ENCODE measurements at regions not wholly inside any gene's neighbourhood (a gene's known extent, or its start where the extent isn't known, plus 50 kb on each side); places are given as distances from the start of the nearest gene placed in this dataset.

GRCh38 chr10:9786101-9786500 lies 1231.6 kb upstream of the CELF2 start:
- TF ChIP-seq POLR2A (IDR thresholded peaks at IDR 0.05; ENCODE audit: low read depth, low read length) (no peak), POLR2AphosphoS5 (IDR thresholded peaks at IDR 0.05; ENCODE audit: insufficient read depth, low read depth, low read length) (peak; percentile 33), MYC (IDR thresholded peaks at IDR 0.05; ENCODE audit: low read depth, low read length) (no peak), CTCF (IDR thresholded peaks at IDR 0.05; ENCODE audit: extremely low read depth in 1 of 2, insufficient read depth in 1 of 2, low read depth in 1 of 2, low read length in 2 of 2) (no peak), EZH2 (IDR thresholded peaks at IDR 0.05; ENCODE audit: borderline replicate concordance, low read depth, low read length, severe bottlenecking) (no peak)

Measured in endothelial cell of umbilical vein (primary cell).